Mesenchymal stem cell (in vitro differentiated cells and primary cell): ENCODE measurements at regions not wholly inside any gene's neighbourhood (a gene's known extent, or its start where the extent isn't known, plus 50 kb on each side); places are given as distances from the start of the nearest gene placed in this dataset.

Source experiments
- DNase-seq: peaks from one replicate; pipeline ENCODE4 v3.0.0-alpha.2; 2013
- H2AFZ ChIP-seq: one replicate; pipeline ENCODE4 v1.6.1; 2013; ENCODE audit warnings: low read depth, mild to moderate bottlenecking, control low read depth, inconsistent platforms, low read length, moderate library complexity
- H2AK5ac ChIP-seq: 2 replicates; pipeline ENCODE4 v1.6.1; 2013; ENCODE audit warnings: low read length, moderate library complexity, mild to moderate bottlenecking, inconsistent platforms; ENCODE audit not compliant: severe bottlenecking
- H2BK120ac ChIP-seq: one replicate; pipeline ENCODE4 v1.6.1; 2013; ENCODE audit warnings: low read depth, mild to moderate bottlenecking, inconsistent platforms, low read length, moderate library complexity
- H2BK12ac ChIP-seq, 2 experiments: one replicate each; pipeline ENCODE4 v1.6.1; 2013; ENCODE audit warnings: inconsistent platforms in 2 of 2, low read length in 2 of 2, mild to moderate bottlenecking in 2 of 2, moderate library complexity in 2 of 2, control low read depth in 1 of 2
- H2BK15ac ChIP-seq: one replicate; pipeline ENCODE4 v1.6.1; 2013; ENCODE audit warnings: mild to moderate bottlenecking, low read depth, inconsistent platforms; ENCODE audit not compliant: poor library complexity, severe bottlenecking
- H2BK5ac ChIP-seq: 2 replicates; pipeline ENCODE4 v1.6.1; 2013; ENCODE audit warnings: low read depth, mild to moderate bottlenecking, low read length, control low read depth, inconsistent platforms; ENCODE audit not compliant: poor library complexity, severe bottlenecking
- H3K14ac ChIP-seq, 2 experiments: one replicate each; pipeline ENCODE4 v1.6.1; 2013; ENCODE audit warnings: inconsistent platforms in 2 of 2, low read length in 2 of 2, control low read depth in 1 of 2, mild to moderate bottlenecking in 1 of 2, moderate library complexity in 1 of 2
- H3K18ac ChIP-seq, 2 experiments: one replicate each; pipeline ENCODE4 v1.6.1; 2013; ENCODE audit warnings: inconsistent platforms in 2 of 2, low read length in 2 of 2, control low read depth in 1 of 2, low read depth in 1 of 2, mild to moderate bottlenecking in 1 of 2
- H3K23ac ChIP-seq, 2 experiments: one replicate each; pipeline ENCODE4 v1.6.1; 2013; ENCODE audit warnings: inconsistent platforms in 2 of 2, low read length in 2 of 2, mild to moderate bottlenecking in 2 of 2, moderate library complexity in 2 of 2, control low read depth in 1 of 2
- H3K27ac ChIP-seq: 2 replicates; pipeline ENCODE4 v1.5.1; 2013; ENCODE audit warnings: mild to moderate bottlenecking, moderate library complexity, low read length, control low read depth, inconsistent platforms; ENCODE audit not compliant: poor library complexity, severe bottlenecking
- H3K27me3 ChIP-seq, 2 experiments: 2 replicates each; pipeline versions ENCODE4 v1.6.1 to v1.7.0; 2013; ENCODE audit warnings: low read length in 2 of 2, mild to moderate bottlenecking in 2 of 2, moderate library complexity in 2 of 2, control low read depth in 1 of 2, inconsistent platforms in 1 of 2; ENCODE audit not compliant: control insufficient read depth in 1 of 2, insufficient read depth in 1 of 2
- H3K36me3 ChIP-seq, 2 experiments: 2 replicates each; pipeline versions ENCODE4 v1.6.1 to v1.7.0; 2013; ENCODE audit warnings: low read length in 2 of 2, control low read depth in 1 of 2, inconsistent platforms in 1 of 2, low read depth in 1 of 2, mild to moderate bottlenecking in 1 of 2; ENCODE audit not compliant: insufficient read depth in 2 of 2, control insufficient read depth in 1 of 2
- H3K4ac ChIP-seq, 2 experiments: one replicate each; pipeline ENCODE4 v1.6.1; 2013; ENCODE audit warnings: inconsistent platforms in 2 of 2, low read length in 2 of 2, mild to moderate bottlenecking in 2 of 2, moderate library complexity in 2 of 2, control low read depth in 1 of 2, low read depth in 1 of 2
- H3K4me1 ChIP-seq: 2 replicates; pipeline ENCODE4 v1.6.1; 2013; ENCODE audit warnings: low read depth, low read length, control low read depth; ENCODE audit not compliant: control insufficient read depth, insufficient read depth
- H3K4me2 ChIP-seq: 2 replicates; pipeline ENCODE4 v1.6.1; 2013; ENCODE audit warnings: low read length, mild to moderate bottlenecking, inconsistent platforms; ENCODE audit not compliant: poor library complexity, severe bottlenecking
- H3K4me3 ChIP-seq, 2 experiments: 2 replicates each; pipeline versions ENCODE4 v1.5.1 to v1.7.0; 2013; ENCODE audit warnings: low read length in 2 of 2, mild to moderate bottlenecking in 2 of 2, control low read depth in 1 of 2, low read depth in 1 of 2; ENCODE audit not compliant: insufficient read depth in 1 of 2
- H3K79me1 ChIP-seq: replicated peaks from 2 replicates; pipeline ENCODE4 v1.6.1; 2013; ENCODE audit warnings: mild to moderate bottlenecking, control low read depth, low read length, inconsistent platforms; ENCODE audit not compliant: poor library complexity, severe bottlenecking
- H3K9ac ChIP-seq: 2 replicates; pipeline ENCODE4 v1.7.0; 2013; ENCODE audit warnings: mild to moderate bottlenecking, low read length, moderate library complexity
- H3K9me3 ChIP-seq: 2 replicates; pipeline ENCODE4 v1.7.0; 2013; ENCODE audit warnings: mild to moderate bottlenecking, low read length; ENCODE audit not compliant: control insufficient read depth
- H4K8ac ChIP-seq: one replicate; pipeline ENCODE4 v1.6.1; 2013; ENCODE audit warnings: inconsistent platforms, mild to moderate bottlenecking, low read length, moderate library complexity
- H4K91ac ChIP-seq: one replicate; pipeline ENCODE4 v1.6.1; 2013; ENCODE audit warnings: mild to moderate bottlenecking, low read length, inconsistent platforms
- WGBS: methylation state at CpG from one replicate; pipeline ENCODE4 v1.1.7; 2013; ENCODE audit warnings: mixed read lengths; 5-methylcytosine and 5-hydroxymethylcytosine counted together

- Histone ChIP-seq H2BK12ac (no peak overlapping the region), H3K9ac (no peak overlapping the region), H3K4me3 (no peak overlapping the region), H2AK5ac (no peak overlapping the region), H3K27me3 (no peaks in the 10 kb centered on the region), H3K4me2 (no peak overlapping the region), H3K79me1 (no peaks in the 10 kb centered on the region), H2AFZ (no peak overlapping the region), H3K27ac (no peak overlapping the region), H3K23ac (no peak overlapping the region), H3K14ac (no peak overlapping the region), H3K4me1 (no peaks in the 10 kb centered on the region), H2BK5ac (no peak overlapping the region), H4K8ac (no peak overlapping the region), H4K91ac (no peak overlapping the region), H3K36me3 (no peaks in the 10 kb centered on the region), H2BK120ac (no peak overlapping the region), H3K4ac (no peak overlapping the region), H2BK15ac (no peak overlapping the region), H3K18ac (no peak overlapping the region), H3K9me3 (peaks cover 3% of the 10 kb centered on the region)
- no peak for DNase-seq
- 80% methylated on average over 3 of the region's 4 CpGs for WGBS
These were observed 848.4 kb upstream of the FBXO33 start for GRCh38 chr14:40280652-40281051.

DNA sequence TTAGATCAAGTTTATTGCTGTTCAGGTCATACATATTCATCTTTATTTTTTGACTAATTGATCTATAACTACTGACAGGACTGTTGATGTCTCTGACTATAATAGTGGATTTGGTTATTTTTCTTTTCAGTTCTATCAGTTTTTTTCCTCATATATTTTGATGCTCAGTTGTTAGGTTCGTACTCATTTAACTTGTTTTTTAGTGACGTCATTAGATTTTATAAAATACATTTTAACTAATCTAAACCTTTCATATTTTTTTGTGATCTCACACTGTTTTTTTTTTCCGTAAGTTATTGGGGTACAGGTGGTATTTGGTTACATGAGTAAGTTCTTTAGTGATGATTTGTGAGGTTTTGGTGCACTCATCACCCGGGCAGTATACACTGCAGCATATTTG, 841.2 kb upstream of the FBXO33 start:
- Histone ChIP-seq H2AK5ac (no peak overlapping the region), H3K23ac (no peak overlapping the region), H3K79me1 (no peaks in the 10 kb centered on the region), H2AFZ (no peak overlapping the region), H3K14ac (no peak overlapping the region), H3K4me2 (no peak overlapping the region), H2BK15ac (no peak overlapping the region), H3K27ac (no peak overlapping the region), H2BK5ac (no peak overlapping the region), H3K9ac (no peak overlapping the region), H2BK12ac (no peak overlapping the region), H3K36me3 (no peaks in the 10 kb centered on the region), H3K4me3 (no peak overlapping the region), H4K91ac (no peak overlapping the region), H3K18ac (no peak overlapping the region), H3K4me1 (no peaks in the 10 kb centered on the region), H3K4ac (no peak overlapping the region), H3K9me3 (no peaks in the 10 kb centered on the region), H2BK120ac (no peak overlapping the region), H3K27me3 (no peaks in the 10 kb centered on the region), H4K8ac (no peak overlapping the region)
- 100% methylated on average over 1 of the region's 4 CpGs for WGBS
- no peak for DNase-seq

GRCh38 chr14:40271480-40271879, 839.2 kb upstream of the FBXO33 start:
- Histone ChIP-seq H2AFZ (no peak overlapping the region), H2BK5ac (no peak overlapping the region), H2BK15ac (no peak overlapping the region), H3K9ac (no peak overlapping the region), H4K91ac (no peak overlapping the region), H3K18ac (no peak overlapping the region), H4K8ac (no peak overlapping the region), H3K27me3 (no peaks in the 10 kb centered on the region), H3K4me3 (no peak overlapping the region), H3K36me3 (no peaks in the 10 kb centered on the region), H2AK5ac (no peak overlapping the region), H3K14ac (no peak overlapping the region), H3K4me2 (no peak overlapping the region), H2BK120ac (no peak overlapping the region), H2BK12ac (no peak overlapping the region), H3K9me3 (no peaks in the 10 kb centered on the region), H3K27ac (no peak overlapping the region), H3K79me1 (no peaks in the 10 kb centered on the region), H3K4ac (no peak overlapping the region), H3K4me1 (no peaks in the 10 kb centered on the region), H3K23ac (no peak overlapping the region)
- WGBS = no CpG with 5 or more reads among the region's 1 CpG
- DNase-seq = no peak

- H3K23ac ChIP-seq = no peak overlapping the region
- H2BK120ac ChIP-seq = no peak overlapping the region
- no peak overlapping the region for H2AK5ac ChIP-seq
- H3K4me3 ChIP-seq = no peak overlapping the region
- no peaks in the 10 kb centered on the region for H3K9me3 ChIP-seq
- H2BK5ac ChIP-seq = no peak overlapping the region
- no peaks in the 10 kb centered on the region for H3K79me1 ChIP-seq
- H4K8ac ChIP-seq = no peak overlapping the region
- H3K4ac ChIP-seq = no peak overlapping the region
- no peak overlapping the region for H3K9ac ChIP-seq
- no peak overlapping the region for H3K14ac ChIP-seq
- no peak overlapping the region for H2BK15ac ChIP-seq
- no peak overlapping the region for H4K91ac ChIP-seq
- no peak overlapping the region for H3K4me2 ChIP-seq
- H3K27me3 ChIP-seq = no peaks in the 10 kb centered on the region
- no peak overlapping the region for H3K27ac ChIP-seq
- no peaks in the 10 kb centered on the region for H3K4me1 ChIP-seq
- DNase-seq = no peak
- WGBS = 96% methylated on average over 2 of the region's 2 CpGs
- H2BK12ac ChIP-seq = no peak overlapping the region
- no peak overlapping the region for H2AFZ ChIP-seq
- H3K36me3 ChIP-seq = no peaks in the 10 kb centered on the region
- H3K18ac ChIP-seq = no peak overlapping the region
These were observed 837.2 kb upstream of the FBXO33 start for GRCh38 chr14:40269436-40269835.
